GM12892 (cell line): ENCODE measurements at regions not wholly inside any gene's neighbourhood (a gene's known extent, or its start where the extent isn't known, plus 50 kb on each side); places are given as distances from the start of the nearest gene placed in this dataset.

ENCODE experiments used
- POLR2A ChIP-seq: IDR thresholded peaks from 2 replicates; pipeline ENCODE4 v1.6.1; 2011; ENCODE audit warnings: low read depth, low read length, control low read depth
- POLR2AphosphoS5 ChIP-seq: IDR thresholded peaks from 2 replicates; pipeline ENCODE4 v1.6.1; 2011; ENCODE audit warnings: low read depth, low read length, control low read depth
- TAF1 ChIP-seq: IDR thresholded peaks from 2 replicates; pipeline ENCODE4 v1.6.1; 2011; ENCODE audit warnings: low read depth, mild to moderate bottlenecking, control low read depth, low read length, borderline replicate concordance

DNA sequence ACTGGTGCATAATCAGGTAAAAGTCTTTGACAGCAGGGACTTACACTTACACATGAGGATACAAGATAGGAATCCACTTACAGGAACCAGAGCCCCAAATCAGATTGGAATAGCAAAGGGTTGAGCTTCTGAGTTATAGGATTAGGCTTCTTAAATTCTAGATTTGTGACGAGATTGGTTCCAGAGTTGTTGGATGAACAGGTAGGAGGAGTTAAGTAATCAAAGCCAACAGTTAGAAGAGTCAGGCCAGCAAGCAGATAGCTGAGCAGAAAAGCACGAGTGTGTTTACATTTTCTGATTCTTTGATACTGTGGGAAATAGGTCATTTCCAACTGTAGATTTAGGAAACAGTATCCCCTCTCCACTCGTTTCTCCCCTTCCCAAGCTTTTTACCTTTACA, 167.0 kb downstream of the MDFIC start:
- TF ChIP-seq POLR2AphosphoS5 = no peak
- TF ChIP-seq TAF1 = no peak
- TF ChIP-seq POLR2A = no peak
